LoVo (cell line): ENCODE measurements at regions not wholly inside any gene's neighbourhood (a gene's known extent, or its start where the extent isn't known, plus 50 kb on each side); places are given as distances from the start of the nearest gene placed in this dataset.

ENCODE experiments used
- DNase-seq: peaks from one replicate; pipeline ENCODE4 v3.0.0-alpha.2; 2016; ENCODE audit warnings: low spot score

GRCh38 chr22:48675830-48676145 is 1151.9 kb downstream of the BRD1 start:
- no peak for DNase-seq

DNA sequence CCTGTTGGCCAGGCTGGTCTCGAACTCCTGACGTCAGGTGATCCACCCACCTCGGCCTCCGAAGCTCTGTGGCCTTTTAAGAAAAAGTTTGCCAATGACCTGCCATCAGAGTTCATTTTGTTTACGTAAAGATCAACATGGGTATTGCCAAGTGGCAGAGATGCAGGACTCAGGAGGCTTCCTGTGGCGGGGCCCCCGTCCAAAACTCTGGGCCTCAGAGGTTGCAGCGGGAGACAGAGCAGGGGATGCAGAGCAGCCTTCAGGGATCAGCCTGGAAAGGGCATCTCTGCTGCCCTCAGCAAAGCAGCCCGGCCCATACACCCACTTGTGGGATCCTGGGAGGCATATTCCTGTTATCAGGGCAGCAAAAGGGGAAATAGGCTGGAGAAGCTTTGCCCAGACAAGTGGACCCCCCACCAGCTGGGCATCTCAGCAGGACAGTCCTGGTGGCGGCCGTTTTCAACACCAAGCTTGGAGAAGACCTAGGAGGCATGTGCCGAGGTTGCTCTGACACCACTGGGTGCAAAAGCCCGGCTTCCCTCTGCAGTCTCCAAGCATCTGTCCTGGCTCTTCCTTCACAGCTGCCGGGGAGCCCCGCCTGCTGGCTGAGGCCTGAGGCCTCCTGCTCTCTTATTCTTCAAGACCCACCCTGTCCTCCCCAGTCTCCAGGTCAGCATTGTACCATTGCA is 1152.4 kb downstream of the BRD1 start:
- DNase-seq = no peak

- DNase-seq = no peak
Observed at GRCh38 chr22:48673806-48674500, 1153.7 kb downstream of the BRD1 start.

- no peak for DNase-seq
Observed at GRCh38 chr22:48672387-48672786, 1155.3 kb downstream of the BRD1 start.

DNA sequence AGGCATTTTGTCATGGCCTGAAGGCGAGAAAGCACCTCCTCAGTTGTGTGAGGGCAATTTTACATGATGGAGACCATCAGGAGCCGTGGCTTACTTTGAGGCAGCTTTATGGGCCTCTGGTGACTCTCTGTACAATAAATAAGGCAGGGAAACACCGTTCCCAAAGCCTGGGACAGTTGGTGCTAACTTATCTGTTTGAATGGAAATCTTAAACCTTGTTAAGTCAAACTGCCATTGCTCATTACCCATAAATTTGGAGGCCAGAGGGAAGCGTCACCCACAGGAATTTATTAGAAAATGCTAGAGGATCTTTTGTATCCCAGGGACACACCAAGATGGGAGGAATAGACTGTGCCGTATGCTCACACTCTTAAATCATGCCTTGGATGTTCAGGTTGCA is 1156.9 kb downstream of the BRD1 start:
- no peak for DNase-seq

GRCh38 chr22:48669986-48670716 is 1157.5 kb downstream of the BRD1 start:
- DNase-seq = no peak

DNA sequence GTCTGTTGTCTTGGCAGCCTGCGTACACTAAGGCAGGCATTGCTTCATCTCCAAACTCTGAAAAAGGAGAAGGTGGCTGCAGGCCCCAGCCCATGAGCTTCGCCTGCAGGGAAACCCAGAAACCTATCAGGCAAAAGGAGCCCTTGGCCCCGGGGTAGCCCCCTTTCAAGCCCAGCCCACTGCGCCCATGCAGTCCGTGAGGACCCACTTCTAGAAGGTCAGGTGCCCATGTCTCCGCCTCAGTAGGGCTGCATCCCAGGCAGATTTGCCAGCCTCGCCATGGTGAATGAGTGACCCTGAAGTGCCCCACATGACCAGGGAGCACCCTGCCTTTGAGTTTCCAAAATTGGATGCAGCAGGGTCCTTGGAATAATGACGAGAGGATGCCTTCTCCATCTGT is 1158.4 kb downstream of the BRD1 start:
- DNase-seq = no peak

DNA sequence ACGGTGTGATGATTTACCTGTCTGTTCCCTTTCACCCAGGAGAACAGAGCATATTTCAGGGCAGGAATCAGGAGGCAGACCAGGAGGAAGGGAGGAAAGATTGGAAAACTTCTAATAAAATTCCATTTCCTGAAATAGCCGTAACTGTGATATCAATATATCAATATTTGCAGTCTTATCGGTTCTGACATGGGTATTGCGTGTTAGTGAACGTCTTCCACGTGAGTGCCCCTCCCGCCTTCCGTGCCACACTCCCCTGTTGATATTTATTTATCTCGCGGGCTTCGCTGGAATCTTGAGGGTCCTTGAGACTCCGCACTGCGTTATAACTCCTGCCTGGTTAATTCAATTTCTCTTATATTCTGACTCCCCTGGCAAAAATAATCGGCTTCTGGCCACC is 1160.4 kb downstream of the BRD1 start:
- DNase-seq = no peak

- no peak for DNase-seq
Observed at GRCh38 chr22:48666620-48667019, 1161.1 kb downstream of the BRD1 start.

- DNase-seq = no peak
Observed at GRCh38 chr22:48665311-48665995, 1162.2 kb downstream of the BRD1 start.

DNA sequence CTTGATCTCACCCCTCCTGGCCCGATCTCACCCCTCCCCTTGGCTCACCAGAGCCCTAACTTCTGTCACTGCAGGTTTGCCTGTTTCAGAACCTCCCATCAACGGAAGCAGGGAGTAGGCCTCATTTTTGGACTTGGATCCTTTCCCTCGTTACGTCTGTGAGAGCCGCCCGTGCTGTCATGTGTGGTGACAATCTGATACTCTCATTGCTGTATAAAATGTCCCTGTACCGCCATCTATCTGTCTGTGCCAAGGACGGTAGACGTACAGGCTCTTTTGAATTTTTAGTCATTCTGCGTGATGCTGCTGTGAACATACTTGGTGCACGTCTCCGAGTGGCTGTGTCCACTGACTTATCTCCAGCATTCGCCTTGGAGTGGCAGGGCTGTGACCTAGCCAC is 1163.1 kb downstream of the BRD1 start:
- DNase-seq = no peak

GRCh38 chr22:48663297-48663696 is 1164.4 kb downstream of the BRD1 start:
- no peak for DNase-seq

GRCh38 chr22:48662476-48663135 is 1165.1 kb downstream of the BRD1 start:
- DNase-seq = no peak

DNA sequence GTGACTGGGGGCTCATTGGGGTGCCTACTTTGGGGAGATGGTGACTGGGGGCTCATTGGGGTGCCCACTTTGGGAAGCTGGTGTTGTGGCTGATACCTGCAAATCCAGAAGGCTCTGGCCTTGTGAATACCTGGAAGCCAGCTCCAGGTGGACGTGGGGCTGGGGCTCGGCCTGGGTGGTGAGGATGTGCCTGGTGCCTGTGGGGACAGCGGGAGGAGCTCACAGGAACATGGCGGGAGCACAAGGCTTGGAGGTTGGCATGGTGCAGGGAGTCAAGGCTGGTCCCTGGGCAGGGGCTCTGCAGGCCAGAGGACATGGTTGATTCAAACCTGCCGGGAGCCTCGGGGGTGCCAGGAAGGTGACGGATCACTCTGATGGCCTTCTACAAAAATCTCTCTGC is 1165.7 kb downstream of the BRD1 start:
- no peak for DNase-seq

GRCh38 chr22:48660790-48661740 is 1166.6 kb downstream of the BRD1 start:
- no peak for DNase-seq

GRCh38 chr22:48660104-48660789 is 1167.4 kb downstream of the BRD1 start:
- DNase-seq = no peak

GRCh38 chr22:48659404-48659996 is 1168.2 kb downstream of the BRD1 start:
- DNase-seq = no peak

DNA sequence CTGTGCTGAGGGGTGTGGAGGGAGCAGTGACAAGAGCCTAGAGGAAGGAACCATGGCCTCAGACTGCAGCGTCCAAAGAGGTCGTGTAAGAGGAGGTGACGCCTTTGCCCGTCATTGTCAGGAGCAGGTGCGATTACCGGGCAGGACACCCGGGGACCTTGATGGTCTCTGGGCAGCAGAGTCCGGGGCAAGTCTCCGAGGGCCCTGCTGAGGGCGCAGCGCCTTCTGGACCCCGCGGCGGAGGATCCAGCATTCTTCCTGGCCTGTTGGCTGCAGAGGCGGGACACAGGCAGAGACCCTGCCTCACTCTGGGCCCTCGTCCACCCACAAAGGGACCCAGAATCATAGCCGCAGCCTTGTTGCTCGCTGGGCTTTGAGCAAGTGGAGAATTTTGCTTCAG is 1168.8 kb downstream of the BRD1 start:
- no peak for DNase-seq

DNA sequence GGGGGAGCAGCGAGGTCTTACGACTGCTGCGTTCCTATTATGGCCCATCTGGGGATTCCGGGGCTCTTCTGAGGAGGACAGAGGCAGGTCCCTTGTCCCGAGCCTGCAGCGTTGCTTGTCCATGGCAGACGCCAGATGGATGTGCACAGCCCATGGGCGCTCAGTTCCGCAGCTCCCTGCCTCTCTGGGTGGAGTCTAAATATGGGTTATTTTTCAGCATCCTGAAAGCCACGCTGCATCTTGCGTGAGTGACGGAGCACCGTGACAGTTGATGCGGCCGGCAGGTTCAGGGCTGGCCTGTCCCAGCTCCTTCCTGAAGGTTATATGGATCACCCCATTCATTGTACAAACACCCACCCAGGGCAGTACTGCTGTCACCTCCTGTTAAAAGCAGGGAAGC is 1169.4 kb downstream of the BRD1 start:
- no peak for DNase-seq

GRCh38 chr22:48654492-48654891 is 1173.2 kb downstream of the BRD1 start:
- DNase-seq = no peak
